ENCODE measurements at regions not wholly inside any gene's neighbourhood (a gene's known extent, or its start where the extent isn't known, plus 50 kb on each side); places are given as distances from the start of the nearest gene placed in this dataset.

DNA sequence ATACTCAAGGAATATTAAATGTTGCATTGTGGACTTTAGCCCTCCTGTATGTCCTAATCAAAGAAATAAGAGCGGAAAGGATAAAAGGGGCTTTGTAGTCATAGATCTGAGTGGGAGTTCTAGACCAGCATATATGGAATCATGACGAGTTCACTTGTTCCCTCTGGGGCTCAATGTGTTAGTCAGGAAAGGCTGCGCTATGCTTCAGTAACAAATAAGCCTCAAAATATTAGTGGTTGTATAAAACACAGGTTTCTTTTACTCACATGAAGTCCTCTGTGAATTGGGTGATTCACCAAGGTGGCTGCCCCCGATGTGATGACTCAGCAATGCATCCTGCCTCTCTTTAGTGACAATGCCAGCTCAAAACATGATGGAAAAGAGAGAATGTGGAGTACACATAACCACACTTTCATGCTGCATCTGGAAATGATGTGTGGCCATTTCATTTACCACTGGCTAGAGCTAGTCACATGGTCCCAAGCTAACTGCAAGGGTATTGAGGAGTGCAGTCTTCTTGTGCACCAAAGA lies 63.3 kb upstream of the IRX5 start:
- no peak for DNase-seq
- no peaks in the 10 kb centered on the region for H3K4me1 ChIP-seq
- H3K4me3 ChIP-seq: no peak overlapping the region
- intact Hi-C loops (cut with DNase I; ENCODE audit: low total_unique reads): no loop called here
- no peak for TF ChIP-seq CTCF (IDR thresholded peaks at IDR 0.05)
- no peak for TF ChIP-seq POLR2A (IDR thresholded peaks at IDR 0.05)
- no peak overlapping the region for H3K27ac ChIP-seq
- H3K9me3 ChIP-seq: no peaks in the 10 kb centered on the region
- no peaks in the 10 kb centered on the region for H3K27me3 ChIP-seq
- no peaks in the 10 kb centered on the region for H3K36me3 ChIP-seq

DNA sequence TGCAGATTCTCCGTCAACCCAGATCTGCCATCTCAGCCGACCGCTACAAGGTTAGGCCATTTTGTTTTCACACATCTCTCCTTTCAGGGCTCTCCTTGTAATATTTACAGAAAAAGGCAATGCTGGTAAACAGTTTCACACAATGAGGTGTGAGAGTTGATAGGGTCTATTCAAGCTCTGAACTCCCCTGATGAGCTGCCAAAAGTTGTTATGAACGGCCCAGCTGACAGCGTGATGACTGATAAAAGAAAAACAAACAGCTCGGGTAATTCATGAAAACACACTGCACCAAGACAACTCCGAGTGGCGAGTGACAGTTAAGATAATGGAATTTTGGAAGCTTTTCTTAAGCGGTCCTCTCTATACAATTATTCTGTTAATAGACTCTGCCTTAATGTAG lies 68.1 kb upstream of the IRX5 start:
- no peak for TF ChIP-seq CTCF (IDR thresholded peaks at IDR 0.05)
- TF ChIP-seq POLR2A (IDR thresholded peaks at IDR 0.05): no peak
- DNase-seq: no peak
- Histone ChIP-seq H3K27me3 (no peaks in the 10 kb centered on the region), H3K36me3 (no peaks in the 10 kb centered on the region), H3K4me1 (no peaks in the 10 kb centered on the region), H3K9me3 (no peaks in the 10 kb centered on the region), H3K4me3 (no peak overlapping the region), H3K27ac (no peak overlapping the region)
- intact Hi-C loops (cut with DNase I; ENCODE audit: low total_unique reads): no loop called here

GRCh38 chr16:54856871-54857270 lies 73.8 kb upstream of the IRX5 start:
- DNase-seq: no peak
- no peaks in the 10 kb centered on the region for H3K36me3 ChIP-seq
- H3K27me3 ChIP-seq: no peaks in the 10 kb centered on the region
- intact Hi-C loops (cut with DNase I; ENCODE audit: low total_unique reads): no loop called here
- no peaks in the 10 kb centered on the region for H3K4me1 ChIP-seq
- no peaks in the 10 kb centered on the region for H3K9me3 ChIP-seq
- no peak overlapping the region for H3K27ac ChIP-seq
- TF ChIP-seq CTCF (IDR thresholded peaks at IDR 0.05): no peak
- TF ChIP-seq POLR2A (IDR thresholded peaks at IDR 0.05): no peak
- no peak overlapping the region for H3K4me3 ChIP-seq

GRCh38 chr16:54847609-54848008 lies 83.1 kb upstream of the IRX5 start:
- Histone ChIP-seq H3K36me3 (no peaks in the 10 kb centered on the region), H3K27ac (no peak overlapping the region), H3K9me3 (no peaks in the 10 kb centered on the region), H3K4me3 (no peak overlapping the region), H3K27me3 (no peaks in the 10 kb centered on the region), H3K4me1 (no peaks in the 10 kb centered on the region)
- intact Hi-C loops (cut with DNase I; ENCODE audit: low total_unique reads): no loop called here
- DNase-seq: no peak
- TF ChIP-seq POLR2A (IDR thresholded peaks at IDR 0.05) (no peak), CTCF (IDR thresholded peaks at IDR 0.05) (no peak)

GRCh38 chr16:54847207-54847606 lies 83.5 kb upstream of the IRX5 start:
- no peaks in the 10 kb centered on the region for H3K9me3 ChIP-seq
- no peaks in the 10 kb centered on the region for H3K27me3 ChIP-seq
- H3K4me1 ChIP-seq: no peaks in the 10 kb centered on the region
- TF ChIP-seq CTCF (IDR thresholded peaks at IDR 0.05) (no peak), POLR2A (IDR thresholded peaks at IDR 0.05) (no peak)
- no peaks in the 10 kb centered on the region for H3K36me3 ChIP-seq
- no peak overlapping the region for H3K27ac ChIP-seq
- DNase-seq: no peak
- H3K4me3 ChIP-seq: no peak overlapping the region
- intact Hi-C loops (cut with DNase I; ENCODE audit: low total_unique reads): no loop called here
